Kidney (tissue), 13 donors: ENCODE measurements at regions not wholly inside any gene's neighbourhood (a gene's known extent, or its start where the extent isn't known, plus 50 kb on each side); places are given as distances from the start of the nearest gene placed in this dataset.
"Not testable (repeated sequence)": the region's sequence is repeated elsewhere in the genome, so short reads cannot be mapped to it uniquely, and the experiment has no call there.

Experiments
- DNase-seq, 5 donors: peaks; one replicate each; pipeline ENCODE4 v3.0.0-alpha.2; 2013 to 2020
- FAIRE-seq: peaks from 2 replicates; lab custom pipeline; 2012; peaks lifted over from hg19 to GRCh38; lab: Jason Lieb, UNC
- H3K27ac ChIP-seq, 2 donors: one replicate each; pipeline ENCODE4 v1.7.0; 2013; ENCODE audit warnings: low read depth in 2 of 2, low read length in 2 of 2, inconsistent platforms in 1 of 2
- H3K27me3 ChIP-seq: one replicate; pipeline ENCODE4 v1.7.1; 2013; ENCODE audit warnings: low read length, inconsistent platforms; ENCODE audit not compliant: control insufficient read depth, insufficient read depth
- H3K36me3 ChIP-seq, 3 donors: one replicate each; pipeline versions ENCODE4 v1.7.0 to v1.7.1; 2013; ENCODE audit warnings: low read length in 3 of 3, control low read depth in 1 of 3, inconsistent platforms in 1 of 3; ENCODE audit not compliant: insufficient read depth in 3 of 3, control insufficient read depth in 2 of 3
- H3K4me1 ChIP-seq, 3 donors: one replicate each; pipeline versions ENCODE4 v1.7.0 to v1.7.1; 2013; ENCODE audit warnings: low read length in 3 of 3, inconsistent platforms in 1 of 3, low read depth in 1 of 3; ENCODE audit not compliant: control insufficient read depth in 2 of 3, insufficient read depth in 2 of 3
- H3K4me3 ChIP-seq, 3 donors: one replicate each; pipeline versions ENCODE4 v1.7.0 to v1.8.1; 2013; ENCODE audit warnings: low read length in 3 of 3, control low read depth in 1 of 3, inconsistent platforms in 1 of 3
- H3K9ac ChIP-seq, 3 donors: one replicate each; pipeline versions ENCODE4 v1.7.0 to v1.7.1; 2013; ENCODE audit warnings: low read length in 3 of 3, control low read depth in 1 of 3, inconsistent platforms in 1 of 3
- H3K9me3 ChIP-seq, 3 donors: one replicate each; pipeline versions ENCODE4 v1.7.0 to v1.7.1; 2013; ENCODE audit warnings: low read length in 3 of 3, control low read depth in 1 of 3, inconsistent platforms in 1 of 3; ENCODE audit not compliant: control insufficient read depth in 2 of 3, insufficient read depth in 1 of 3
- CTCF ChIP-seq: IDR thresholded peaks from 3 replicates; pipeline ENCODE4 v1.5.1; 2012; ENCODE audit warnings: mild to moderate bottlenecking, moderate library complexity, borderline replicate concordance; ENCODE audit not compliant: insufficient read depth; ENCODE audit errors: extremely low read depth
- intact Hi-C: fragments of 100-400 bp; cut with DNase I; formaldehyde crosslinking; loops from one replicate; pipeline ENCODE4 v1.11.1; 2022
- donor health status: control.
- donor health status: control.
- donor health status: control.
- donor health status: control.
- donor health status: control.
- donor health status: DM: yes; HTN: yes; CAD: no.
- donor health status: Normal renal cell carcinoma (clear cell type).

- H3K9me3 ChIP-seq, result no peaks in the 10 kb centered on the region
- DNase-seq, result no peak
- no peak overlapping the region for H3K27ac ChIP-seq
- no peaks in the 10 kb centered on the region for H3K27me3 ChIP-seq
- no peak overlapping the region for H3K9ac ChIP-seq
- no peak for FAIRE-seq
- intact Hi-C loops, result no loop called here
- no peak for TF ChIP-seq CTCF
- H3K4me1 ChIP-seq, result no peaks in the 10 kb centered on the region
- no peaks in the 10 kb centered on the region for H3K36me3 ChIP-seq
- no peak overlapping the region for H3K4me3 ChIP-seq
Measured at GRCh38 chr7:149334930-149335329, 72.9 kb downstream of the ZNF783 start.

- intact Hi-C loops, result no loop called here
- H3K27me3 ChIP-seq, result no peaks in the 10 kb centered on the region
- H3K4me3 ChIP-seq, result no peak overlapping the region
- DNase-seq (no peak), FAIRE-seq (no peak)
- TF ChIP-seq CTCF, result no peak
- no peak overlapping the region for H3K9ac ChIP-seq
- no peak overlapping the region for H3K27ac ChIP-seq
- peaks cover 0 to 4% (median 2%) of the 10 kb centered on the region in 3 donors for H3K9me3 ChIP-seq
- no peaks in the 10 kb centered on the region for H3K36me3 ChIP-seq
- no peaks in the 10 kb centered on the region for H3K4me1 ChIP-seq
Measured at GRCh38 chr7:149348758-149349369, 86.9 kb downstream of the ZNF783 start.

- no peak for DNase-seq
Measured at GRCh38 chr7:149353739-149354504, 91.9 kb downstream of the ZNF783 start.

GRCh38 chr7:149355035-149355389 lies 93.0 kb downstream of the ZNF783 start:
- H3K27ac ChIP-seq, H3K36me3 ChIP-seq, FAIRE-seq: not testable (repeated sequence)

More at GRCh38 chr7:149353739-149354504, 91.9 kb downstream of the ZNF783 start:
- intact Hi-C loops, result no loop called here
- H3K4me1 ChIP-seq, result no peaks in the 10 kb centered on the region
- no peak overlapping the region for H3K9ac ChIP-seq
- FAIRE-seq, result no peak
- peaks cover 0 to 2% (median 0%) of the 10 kb centered on the region in 3 donors for H3K9me3 ChIP-seq
- H3K27ac ChIP-seq, result no peak overlapping the region
- TF ChIP-seq CTCF, result no peak
- H3K4me3 ChIP-seq, result no peak overlapping the region
- no peaks in the 10 kb centered on the region for H3K27me3 ChIP-seq
- no peaks in the 10 kb centered on the region for H3K36me3 ChIP-seq

More at GRCh38 chr7:149355035-149355389, 93.0 kb downstream of the ZNF783 start:
- H3K4me3 ChIP-seq, intact Hi-C loops, H3K4me1 ChIP-seq, DNase-seq, H3K27me3 ChIP-seq, H3K9me3 ChIP-seq, H3K9ac ChIP-seq: not testable (repeated sequence)
